Hepatic stellate cell (primary cell): ENCODE measurements at regions not wholly inside any gene's neighbourhood (a gene's known extent, or its start where the extent isn't known, plus 50 kb on each side); places are given as distances from the start of the nearest gene placed in this dataset.

ENCODE experiments used
- DNase-seq: peaks from one replicate; pipeline ENCODE4 v3.0.0; 2011; ENCODE audit warnings: low spot score

DNA sequence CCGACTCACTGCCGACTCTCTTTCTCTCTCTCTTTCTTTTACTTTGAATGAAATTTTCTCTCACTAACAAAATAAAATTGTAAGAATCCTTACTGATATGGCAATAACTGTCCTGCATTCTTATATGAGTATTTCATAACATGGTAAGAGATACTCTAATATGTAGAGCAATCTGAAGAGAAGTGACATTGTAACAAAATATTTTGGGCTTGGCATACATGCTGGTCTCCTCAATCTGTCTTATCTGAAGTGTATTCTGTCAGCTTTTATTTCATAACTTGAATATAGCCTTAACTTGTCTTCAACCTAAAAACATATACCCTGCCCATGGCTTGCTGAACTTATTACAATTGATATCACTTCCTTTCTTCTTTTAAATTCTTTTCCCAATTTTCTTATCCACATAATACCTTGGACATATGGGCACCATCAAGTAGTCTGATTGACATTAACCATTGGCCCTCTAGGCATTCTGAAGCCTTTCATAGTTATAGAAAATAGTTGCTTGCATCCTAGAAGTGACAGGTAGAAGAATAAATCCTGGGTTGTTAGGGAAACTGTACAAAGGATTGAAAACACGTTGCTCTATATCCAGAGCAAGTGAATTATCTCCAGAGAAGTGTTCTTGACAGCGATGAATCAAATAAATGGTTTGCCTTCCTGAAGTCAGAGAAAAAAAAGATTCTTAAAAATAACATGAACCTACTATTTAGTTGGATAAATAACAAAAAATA, 537.6 kb upstream of the TYRP1 start:
- DNase-seq = no peak

DNA sequence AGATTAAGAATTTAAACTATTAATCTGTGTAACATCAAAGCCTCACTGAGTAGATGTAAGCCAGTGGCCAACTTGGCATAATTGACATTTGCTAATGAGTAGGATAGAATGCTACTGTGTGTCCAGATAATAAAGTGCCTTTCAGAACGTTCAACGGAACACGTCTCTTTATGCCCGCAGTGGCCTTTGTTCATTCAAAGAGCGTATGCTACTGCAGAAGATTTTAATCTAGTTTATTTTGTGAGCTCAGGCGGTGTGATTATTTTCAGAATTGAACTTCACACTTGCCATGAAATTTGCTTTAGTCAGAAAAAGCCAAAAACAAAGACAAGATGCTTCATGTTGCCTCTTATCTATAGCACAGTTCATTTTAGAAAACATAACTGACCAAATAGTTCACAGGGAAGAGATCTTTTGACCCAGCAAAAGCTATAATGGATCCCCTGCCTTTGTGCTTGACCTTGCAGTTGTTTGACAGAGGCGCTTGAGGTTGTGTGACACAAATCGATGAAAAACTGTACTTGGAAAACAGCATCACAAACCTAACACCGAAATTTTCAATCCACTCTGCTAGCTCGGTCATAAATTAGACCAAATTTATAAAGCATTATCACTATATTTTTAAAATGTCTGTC, 530.9 kb upstream of the TYRP1 start:
- DNase-seq = no peak

DNA sequence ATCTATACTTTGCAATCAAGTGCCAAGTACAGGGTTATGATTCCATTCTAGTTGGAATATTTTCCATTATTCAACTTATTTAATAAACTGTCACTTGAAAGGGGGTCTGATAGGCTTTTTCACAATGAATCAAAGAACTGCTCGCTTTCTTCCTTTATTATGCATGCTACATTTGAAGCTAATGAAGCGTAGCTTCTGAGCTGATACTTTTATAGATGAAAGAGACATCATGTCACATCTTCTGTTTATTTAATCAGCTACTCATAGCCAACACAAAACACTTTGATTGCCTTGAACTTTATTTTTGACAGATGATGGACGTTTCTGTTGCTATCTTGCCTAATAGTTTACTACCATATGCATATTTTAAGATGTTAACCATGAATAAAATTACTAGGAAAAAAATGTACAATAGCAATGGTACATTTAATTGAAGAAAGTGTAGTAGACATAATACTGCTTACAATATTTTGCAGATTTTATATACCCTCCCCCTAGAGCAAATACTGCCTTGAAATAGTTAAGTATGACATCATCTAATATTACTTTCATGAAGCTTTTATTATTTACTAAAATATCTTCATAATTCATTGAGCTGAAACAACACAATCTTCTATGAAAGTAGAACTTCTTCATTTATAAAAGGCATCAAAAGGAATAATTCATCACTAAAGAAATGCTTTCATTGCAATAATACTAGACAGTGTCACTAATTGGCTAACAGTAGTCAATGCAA, 529.3 kb upstream of the TYRP1 start:
- no peak for DNase-seq

DNA sequence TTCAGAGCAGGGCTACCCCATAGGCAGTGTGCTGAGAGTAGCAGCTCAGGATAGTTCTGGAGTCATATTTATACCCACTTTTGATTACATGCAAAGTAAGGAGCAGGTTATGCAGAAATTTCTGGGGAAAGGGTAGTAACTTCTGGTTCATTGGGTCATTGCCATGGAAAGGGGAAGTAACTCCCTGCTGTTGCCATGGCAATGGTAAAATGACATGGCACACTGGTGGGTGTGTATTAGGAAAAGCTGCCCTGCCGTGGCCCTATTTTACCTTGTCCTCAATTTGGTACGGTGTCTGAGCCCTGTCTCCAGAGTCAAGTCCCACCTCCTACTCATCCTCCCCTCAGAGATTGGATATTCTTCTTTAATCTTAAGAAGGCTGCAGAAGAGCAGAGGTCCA, 526.7 kb upstream of the TYRP1 start:
- DNase-seq = no peak

DNA sequence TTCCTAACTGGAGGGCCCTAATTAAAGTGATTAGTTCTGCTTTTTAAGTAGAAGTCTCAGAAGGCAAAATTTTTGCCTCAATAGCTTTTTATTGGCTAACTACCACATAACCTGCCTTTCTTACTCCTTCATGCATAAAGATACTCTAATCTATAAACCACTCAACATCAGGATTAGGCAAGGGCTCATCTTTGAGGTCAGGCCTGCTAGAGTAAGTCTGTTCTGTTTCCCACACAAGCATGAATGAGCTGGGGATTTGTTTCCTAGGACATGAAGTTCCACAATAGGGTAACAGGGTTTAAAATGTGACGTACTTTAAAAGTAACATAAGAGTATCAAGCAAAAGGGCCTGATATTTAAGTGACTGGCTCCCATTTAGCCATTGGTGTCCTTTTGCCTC, 522.7 kb upstream of the TYRP1 start:
- no peak for DNase-seq

DNA sequence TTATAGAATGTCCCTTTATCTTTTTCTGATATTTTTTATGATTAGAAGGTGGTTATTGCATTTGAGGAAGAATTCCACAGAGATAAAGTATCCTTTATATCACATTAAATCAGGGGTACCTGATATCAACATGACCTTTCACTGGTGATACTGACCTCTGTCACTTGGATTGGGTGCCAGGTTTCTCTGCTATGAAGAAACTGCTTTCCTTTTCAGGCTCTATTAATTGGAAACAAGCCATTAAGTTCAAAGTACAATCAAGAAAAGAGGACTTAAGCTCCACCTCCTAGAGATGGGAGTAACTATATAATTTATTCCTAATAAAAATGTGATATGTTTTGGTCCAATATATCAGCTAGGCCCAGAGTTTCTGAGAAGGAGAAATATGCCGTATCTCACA, 514.6 kb upstream of the TYRP1 start:
- DNase-seq = no peak

DNA sequence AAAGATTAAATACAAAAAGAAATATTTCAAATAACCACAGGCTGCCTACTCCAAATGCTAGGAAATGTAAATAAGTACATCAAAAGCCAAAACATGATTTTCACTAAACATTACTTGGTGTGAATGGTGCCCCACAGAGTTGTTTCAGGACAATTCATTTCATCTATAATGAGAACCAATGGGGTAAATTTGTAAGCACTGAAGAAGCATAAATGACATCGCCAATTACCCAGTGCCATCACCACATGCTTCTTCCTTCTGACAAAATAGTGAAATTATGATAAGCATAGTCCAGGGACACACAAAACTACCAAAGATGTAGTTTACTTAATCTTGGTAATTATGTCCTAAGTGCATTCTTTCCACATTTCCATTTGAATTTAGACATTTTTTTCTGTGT, 510.4 kb upstream of the TYRP1 start:
- DNase-seq = no peak

DNA sequence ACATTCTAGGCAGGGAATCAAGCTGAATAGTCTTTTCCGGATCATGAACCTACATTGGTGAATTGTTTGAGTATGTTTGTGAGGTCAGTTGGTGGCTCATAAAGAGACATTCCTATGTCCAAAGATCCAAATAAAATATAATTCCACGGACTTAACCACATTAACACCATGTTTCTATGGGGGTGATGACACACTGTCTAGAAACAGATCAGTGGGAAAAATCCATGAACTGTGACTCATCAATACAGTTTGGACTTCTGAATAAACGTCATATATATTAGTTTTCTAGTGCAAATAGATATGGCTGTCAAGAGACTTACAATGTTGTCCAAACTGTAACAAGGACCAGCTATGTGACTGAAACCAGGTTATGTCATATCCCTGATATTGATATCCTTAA, 509.9 kb upstream of the TYRP1 start:
- no peak for DNase-seq

DNA sequence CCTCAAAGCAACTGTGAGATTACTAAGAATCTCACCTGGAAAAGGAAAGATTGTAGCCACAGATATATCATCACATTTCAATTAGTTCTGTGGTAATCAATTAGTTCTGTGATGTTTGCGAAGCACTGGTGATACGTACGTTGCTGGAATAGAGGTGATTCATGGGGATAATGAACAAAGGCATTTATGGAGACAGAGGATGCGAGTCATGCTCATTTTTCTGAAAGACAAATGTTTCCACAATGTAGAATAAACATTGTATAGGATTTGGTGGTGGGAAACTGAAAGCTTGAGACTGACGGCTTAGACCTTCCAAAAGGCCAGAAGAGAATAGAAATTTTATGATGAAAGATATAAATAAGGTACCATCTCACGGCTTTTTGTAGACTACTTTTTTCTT, 507.3 kb upstream of the TYRP1 start:
- no peak for DNase-seq

DNA sequence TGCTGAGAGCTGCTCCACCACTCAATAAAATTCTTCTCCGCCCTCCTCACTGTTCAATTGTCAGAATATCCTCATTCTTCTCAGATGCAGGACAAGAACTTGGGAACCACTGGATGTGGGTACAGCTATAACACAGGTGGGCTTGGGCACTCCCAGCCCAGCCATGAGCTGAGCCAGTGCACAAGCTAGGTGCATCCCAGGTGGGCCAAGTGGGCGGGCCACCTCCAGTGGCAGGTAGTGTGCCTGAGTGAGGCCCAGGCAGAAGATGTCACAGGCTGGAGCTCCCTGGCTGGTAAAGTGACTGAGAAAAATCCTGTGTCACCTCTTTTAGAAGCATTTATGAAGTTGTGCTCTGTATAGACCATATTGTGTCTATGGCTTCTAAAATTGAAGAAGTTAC, 501.6 kb upstream of the TYRP1 start:
- DNase-seq = no peak

DNA sequence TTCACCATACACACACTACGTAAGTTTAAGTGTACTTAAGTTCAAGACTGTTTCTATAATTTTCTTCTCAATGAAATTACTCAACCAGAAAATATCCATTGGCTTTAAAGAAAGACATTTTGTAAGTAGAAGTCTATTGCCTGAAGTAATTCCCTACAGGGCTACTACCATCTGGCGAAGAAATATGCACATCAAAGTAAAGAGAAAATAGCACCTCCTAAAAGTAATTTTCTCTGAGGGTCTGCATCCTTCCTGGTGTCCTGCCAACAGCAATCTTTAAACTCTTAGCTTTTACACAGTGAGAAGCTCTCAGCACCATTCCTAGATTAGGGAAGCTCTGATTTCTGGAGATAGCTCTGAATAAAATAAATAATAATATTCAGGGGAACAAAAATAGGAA, 498.5 kb upstream of the TYRP1 start:
- DNase-seq = no peak

DNA sequence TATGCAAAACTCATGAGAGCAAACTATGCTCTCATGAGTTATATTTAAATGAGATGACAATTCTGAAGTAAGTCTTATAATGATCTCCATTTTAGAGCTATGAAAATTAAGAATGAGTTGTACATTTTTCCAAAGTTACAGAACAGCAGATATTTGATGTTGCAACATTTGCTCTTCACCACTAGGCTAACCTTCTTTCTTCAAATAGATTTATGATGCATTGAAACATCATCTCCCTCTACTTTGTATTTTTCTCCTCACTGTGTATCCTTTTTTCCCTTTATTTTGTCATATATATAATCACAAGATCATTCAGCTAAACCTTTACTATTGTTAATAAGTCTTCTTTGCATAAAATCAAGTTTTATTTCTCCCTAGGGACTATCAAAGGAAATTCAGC, 497.7 kb upstream of the TYRP1 start:
- no peak for DNase-seq

DNA sequence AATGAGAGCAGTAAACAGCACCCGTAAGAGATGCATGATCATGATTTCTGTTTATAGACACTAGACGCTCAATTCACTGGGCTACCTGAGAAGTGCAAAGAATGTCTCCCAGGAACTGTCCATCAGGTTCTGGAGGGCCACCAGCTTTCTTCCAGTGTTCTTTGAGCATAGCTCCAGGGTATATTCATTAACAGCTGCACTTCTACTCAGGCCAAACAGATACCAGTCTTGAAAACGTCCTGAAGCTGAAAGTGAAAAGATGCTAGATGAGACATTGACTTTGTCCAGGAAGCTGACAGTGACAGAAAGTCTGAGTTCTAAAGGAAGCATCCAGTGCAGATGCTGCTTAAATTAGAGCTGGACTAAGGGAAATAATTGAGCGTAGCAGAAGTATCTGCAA, 488.7 kb upstream of the TYRP1 start:
- DNase-seq = no peak

DNA sequence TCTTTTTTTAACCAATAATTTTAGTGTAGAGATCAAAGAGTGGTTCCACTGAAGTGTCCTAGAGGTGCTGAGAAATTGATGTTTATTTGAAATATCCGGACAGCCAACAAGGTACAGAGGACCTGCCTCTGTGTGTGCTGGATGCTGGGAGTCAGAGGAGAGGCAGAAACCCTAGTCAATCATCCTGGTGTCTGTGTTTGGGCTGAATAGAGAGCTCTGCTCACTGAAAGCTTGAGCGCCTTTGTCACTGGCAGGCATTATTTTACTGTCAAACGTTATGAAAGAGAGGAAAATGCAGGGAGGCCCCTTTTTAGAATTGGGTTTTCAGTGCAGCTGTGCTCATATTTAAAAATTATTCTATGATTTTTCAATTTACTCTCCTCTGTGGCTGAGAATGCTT, 480.3 kb upstream of the TYRP1 start:
- no peak for DNase-seq

DNA sequence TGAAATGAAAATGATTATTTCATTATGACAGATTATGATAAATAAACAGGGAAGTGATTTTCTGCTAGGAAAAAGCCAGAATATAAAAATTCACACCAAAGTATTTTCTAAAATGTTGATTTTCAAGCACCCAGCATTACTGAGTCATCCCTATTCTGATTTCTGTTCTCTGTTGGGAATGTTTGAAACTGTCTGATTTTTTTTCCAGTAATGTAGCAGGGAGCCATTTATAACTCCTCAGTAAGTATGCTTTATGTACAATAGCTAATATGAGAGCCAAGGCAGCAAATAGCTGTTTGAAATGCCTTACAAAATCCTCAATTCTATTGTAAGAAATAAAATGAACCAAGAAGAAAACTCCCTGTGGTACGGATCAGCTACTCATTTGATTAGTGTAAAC, 471.7 kb upstream of the TYRP1 start:
- DNase-seq = no peak

DNA sequence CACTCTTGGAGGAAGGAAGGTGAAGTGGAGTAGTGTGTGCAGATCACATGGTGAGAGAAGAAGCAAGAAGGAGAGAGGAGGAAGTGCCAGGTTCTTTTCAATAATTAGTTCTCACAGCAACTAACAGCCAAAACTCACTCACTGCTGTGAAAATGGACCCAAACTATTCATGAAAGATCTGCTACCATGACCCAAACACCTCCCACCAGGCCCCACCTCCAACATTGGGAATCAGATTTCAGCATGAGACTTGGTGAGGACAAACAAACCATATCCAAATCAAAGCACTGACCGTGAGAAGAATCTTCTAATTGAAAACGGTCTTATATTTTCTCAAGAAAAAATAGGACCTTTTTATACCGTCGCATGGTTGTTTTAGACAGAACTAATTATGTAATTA, 468.7 kb upstream of the TYRP1 start:
- DNase-seq = no peak

DNA sequence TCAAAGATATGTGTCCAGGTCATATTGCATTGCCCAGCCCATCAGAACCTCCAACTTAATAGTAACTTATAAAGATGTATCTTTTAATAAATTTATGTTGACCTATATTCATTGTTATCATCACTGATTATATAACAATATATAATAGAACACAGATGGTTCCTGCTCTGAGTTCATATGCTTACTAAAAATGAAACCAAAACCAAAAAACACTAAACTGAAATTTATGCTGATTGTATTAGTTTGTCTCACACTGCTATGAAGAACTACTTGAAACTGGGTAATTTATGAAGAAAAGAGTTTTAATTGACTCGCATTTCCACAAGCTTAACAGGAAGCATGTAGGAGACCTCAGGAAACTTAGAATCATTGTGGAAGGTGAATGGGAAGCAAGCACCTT, 462.5 kb upstream of the TYRP1 start:
- no peak for DNase-seq

DNA sequence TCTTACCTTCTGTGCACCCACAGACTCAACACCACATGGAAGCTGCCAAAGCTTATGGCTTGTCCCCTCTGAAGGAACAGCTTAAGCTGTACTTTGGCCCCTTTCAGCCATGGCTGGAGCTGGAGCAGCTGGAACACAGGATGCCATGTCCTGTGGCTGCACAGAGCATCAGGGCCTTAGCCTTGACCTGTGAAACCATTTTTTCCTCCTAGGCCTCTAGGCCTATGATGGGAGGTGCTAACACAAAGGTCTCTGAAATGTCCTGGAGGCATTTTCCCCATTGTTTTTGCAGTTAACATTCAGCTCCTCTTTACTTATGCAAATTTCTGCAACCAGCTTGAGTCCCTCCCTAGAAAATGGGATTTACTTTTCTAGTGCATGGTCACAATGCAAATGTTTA, 461.4 kb upstream of the TYRP1 start:
- DNase-seq = no peak

DNA sequence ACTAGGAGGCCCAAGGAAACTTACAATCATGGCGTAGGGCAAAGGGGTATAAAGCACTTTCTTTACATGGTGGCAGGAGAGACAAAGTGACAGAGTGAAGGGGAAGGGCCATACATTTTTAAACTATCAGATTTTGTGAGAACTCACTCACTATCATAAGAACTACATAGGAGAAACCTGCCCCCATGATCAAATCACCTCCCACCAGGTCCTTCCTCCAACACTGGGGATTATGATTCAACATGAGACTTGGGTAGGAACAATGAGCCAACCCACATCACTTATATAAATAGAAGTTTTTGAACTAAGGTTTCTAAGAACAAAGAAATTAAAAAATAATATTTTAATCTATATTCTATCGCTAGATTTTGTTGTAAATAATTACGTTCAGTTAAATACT, 460.3 kb upstream of the TYRP1 start:
- no peak for DNase-seq

DNA sequence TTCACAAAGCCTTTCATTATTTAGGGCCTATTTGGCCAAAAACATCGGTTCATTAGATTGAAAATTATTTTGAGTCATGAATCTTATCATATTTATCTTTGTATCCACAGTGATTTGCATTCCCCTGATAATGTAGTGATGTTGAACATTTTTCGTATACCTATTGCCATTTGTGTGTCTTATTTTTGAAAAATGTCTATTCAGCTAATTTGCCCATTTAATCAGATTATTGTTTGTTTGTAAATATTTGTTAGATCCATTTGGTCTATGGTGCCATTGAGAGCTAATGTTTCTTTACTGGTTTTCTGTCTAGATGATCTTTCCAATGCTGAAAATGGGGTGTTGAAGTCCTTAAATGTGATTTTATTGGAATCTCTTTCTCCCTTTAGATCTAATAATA, 439.2 kb upstream of the TYRP1 start:
- no peak for DNase-seq

DNA sequence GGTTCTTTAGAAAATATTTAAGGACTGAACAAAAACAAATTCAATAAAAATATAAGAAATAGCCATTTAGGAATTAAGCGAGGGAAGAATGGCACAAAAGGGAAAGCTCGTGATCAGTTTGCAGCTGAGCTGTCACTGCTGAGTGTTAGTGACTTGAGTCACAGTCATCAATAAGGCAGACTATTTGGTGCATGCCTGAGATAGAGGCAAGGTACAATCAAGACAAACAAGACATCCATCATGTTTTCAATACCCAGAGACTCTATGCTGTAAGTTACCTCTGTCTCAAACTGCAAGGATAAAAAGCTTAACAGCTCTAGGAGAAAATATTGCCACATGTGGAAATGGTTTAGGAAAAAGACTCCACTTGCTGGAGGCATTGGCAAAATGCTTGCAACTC, 426.4 kb upstream of the TYRP1 start:
- DNase-seq = no peak

DNA sequence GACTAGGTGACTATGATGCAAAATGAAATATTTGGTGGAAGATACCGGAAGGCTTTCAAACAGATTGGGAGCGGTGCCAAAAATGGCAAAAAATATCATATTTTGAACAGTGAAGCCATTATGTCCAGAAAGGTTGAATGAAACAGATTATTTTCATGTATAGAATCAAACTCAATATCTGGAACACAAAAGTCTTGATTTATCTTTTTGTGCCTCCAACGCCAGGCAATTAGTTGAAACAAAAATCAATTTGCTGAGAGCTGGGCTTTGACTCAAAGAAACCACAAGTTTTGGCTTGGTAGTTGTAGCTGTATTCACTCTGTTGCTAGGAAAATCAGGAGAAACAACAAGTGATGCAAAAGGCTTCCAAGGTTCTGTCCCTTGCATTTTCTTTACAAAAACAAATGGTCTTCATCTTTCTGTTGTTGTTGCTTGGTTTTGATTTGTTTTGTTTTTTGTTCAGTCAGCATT, 421.7 kb upstream of the TYRP1 start:
- DNase-seq = no peak

DNA sequence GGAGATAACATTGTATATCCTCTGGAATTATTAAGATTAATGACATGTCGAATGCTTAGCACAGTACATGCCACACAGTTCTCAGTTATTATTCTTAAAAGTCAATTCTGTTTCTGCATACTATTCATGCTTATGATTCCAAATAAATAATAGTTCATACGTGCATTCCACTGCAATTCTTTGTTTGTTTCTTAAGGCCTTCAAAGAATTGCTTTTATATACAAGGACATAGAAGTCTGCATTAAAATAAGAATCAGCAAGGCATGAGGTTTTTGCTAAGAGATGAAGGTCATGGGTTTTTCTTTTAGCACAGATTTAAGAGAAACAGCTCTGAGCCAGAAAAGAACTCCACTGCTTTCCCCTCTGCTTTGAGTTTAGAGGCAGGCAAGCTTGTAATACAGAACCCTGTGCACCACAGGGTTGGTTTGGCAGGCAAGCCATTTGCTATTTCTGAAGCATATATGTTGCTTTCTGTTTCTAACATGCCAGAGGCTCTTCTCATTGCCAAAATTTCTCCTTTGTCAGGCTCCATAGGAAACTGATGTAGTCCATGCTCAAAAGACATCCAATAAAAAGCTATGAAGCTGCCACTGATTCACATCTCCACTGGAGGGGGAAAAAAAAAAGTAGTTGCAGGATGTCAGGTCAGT, 420.6 kb upstream of the TYRP1 start:
- no peak for DNase-seq
